Osteocyte (in vitro differentiated cells): ENCODE measurements at regions not wholly inside any gene's neighbourhood (a gene's known extent, or its start where the extent isn't known, plus 50 kb on each side); places are given as distances from the start of the nearest gene placed in this dataset.

Source experiments
- DNase-seq: peaks from one replicate; pipeline ENCODE4 v3.0.0; 2021; ENCODE audit warnings: mixed read lengths; ENCODE audit not compliant: unreplicated experiment; ENCODE audit errors: extremely low spot score
- H3K27ac Mint-ChIP-seq: one replicate; pipeline ENCODE4 v1.8.0; 2021; ENCODE audit warnings: mild to moderate bottlenecking, mixed read lengths; ENCODE audit not compliant: unreplicated experiment
- H3K27me3 Mint-ChIP-seq: one replicate; pipeline ENCODE4 v1.8.0; 2021; ENCODE audit warnings: mixed read lengths; ENCODE audit not compliant: unreplicated experiment
- H3K36me3 Mint-ChIP-seq: one replicate; pipeline ENCODE4 v1.8.0; 2021; ENCODE audit warnings: mixed read lengths; ENCODE audit not compliant: unreplicated experiment
- H3K4me1 Mint-ChIP-seq: one replicate; pipeline ENCODE4 v1.8.0; 2021; ENCODE audit warnings: mixed read lengths; ENCODE audit not compliant: unreplicated experiment
- H3K4me3 Mint-ChIP-seq: one replicate; pipeline ENCODE4 v1.8.0; 2021; ENCODE audit warnings: mild to moderate bottlenecking, moderate library complexity, mixed read lengths; ENCODE audit not compliant: unreplicated experiment
- H3K9me3 Mint-ChIP-seq: one replicate; pipeline ENCODE4 v1.8.0; 2021; ENCODE audit warnings: mixed read lengths; ENCODE audit not compliant: unreplicated experiment
- CTCF ChIP-seq: fragments of 200-600 bp; sonication (generic); IDR thresholded peaks from 2 replicates; pipeline ENCODE4 v1.5.0; 2021; ENCODE audit warnings: antibody characterized with exemption, mild to moderate bottlenecking, moderate library complexity

GRCh38 chr18:8952769-8953760 is 149.4 kb upstream of the NDUFV2 start:
- Mint-ChIP-seq H3K36me3 (no peaks in the 10 kb centered on the region), H3K9me3 (no peaks in the 10 kb centered on the region), H3K4me1 (peaks cover 13% of the 10 kb centered on the region), H3K27me3 (no peaks in the 10 kb centered on the region), H3K4me3 (no peak overlapping the region), H3K27ac (no peak overlapping the region)
- no peak for TF ChIP-seq CTCF
- DNase-seq: no peak

- Mint-ChIP-seq H3K4me3 (no peak overlapping the region), H3K27ac (no peak overlapping the region), H3K27me3 (no peaks in the 10 kb centered on the region), H3K36me3 (no peaks in the 10 kb centered on the region), H3K9me3 (no peaks in the 10 kb centered on the region), H3K4me1 (no peaks in the 10 kb centered on the region)
- no peak for DNase-seq
- no peak for TF ChIP-seq CTCF
These were observed 144.8 kb upstream of the NDUFV2 start for GRCh38 chr18:8957731-8958130.

- no peak for TF ChIP-seq CTCF
- H3K36me3 Mint-ChIP-seq: no peaks in the 10 kb centered on the region
- H3K4me3 Mint-ChIP-seq: no peak overlapping the region
- DNase-seq: no peak
- no peaks in the 10 kb centered on the region for H3K4me1 Mint-ChIP-seq
- H3K27me3 Mint-ChIP-seq: no peaks in the 10 kb centered on the region
- no peak overlapping the region for H3K27ac Mint-ChIP-seq
- H3K9me3 Mint-ChIP-seq: no peaks in the 10 kb centered on the region
These were observed 143.8 kb upstream of the NDUFV2 start for GRCh38 chr18:8958660-8959059.

GRCh38 chr18:8959551-8960135 is 142.9 kb upstream of the NDUFV2 start:
- no peak overlapping the region for H3K4me3 Mint-ChIP-seq
- DNase-seq: no peak
- no peak overlapping the region for H3K27ac Mint-ChIP-seq
- no peaks in the 10 kb centered on the region for H3K36me3 Mint-ChIP-seq
- H3K27me3 Mint-ChIP-seq: no peaks in the 10 kb centered on the region
- no peaks in the 10 kb centered on the region for H3K4me1 Mint-ChIP-seq
- TF ChIP-seq CTCF: no peak
- no peaks in the 10 kb centered on the region for H3K9me3 Mint-ChIP-seq
